ENCODE measurements at regions not wholly inside any gene's neighbourhood (a gene's known extent, or its start where the extent isn't known, plus 50 kb on each side); places are given as distances from the start of the nearest gene placed in this dataset.

GRCh38 chr20:56934888-56935287, 305.8 kb downstream of the TFAP2C start:
- Mint-ChIP-seq H3K36me3 (ENCODE audit: low read depth) (no peaks in the 10 kb centered on the region), H3K4me3 (no peak overlapping the region), H3K9me3 (no peaks in the 10 kb centered on the region), H3K27me3 (peaks cover 3% of the 10 kb centered on the region), H3K4me1 (ENCODE audit: low read depth) (no peaks in the 10 kb centered on the region), H3K27ac (no peak overlapping the region)
- ATAC-seq (no peak), DNase-seq (no peak)
- POLR2A ChIA-PET, result no interaction called here
- CTCF ChIA-PET, result no interaction called here
- no peak for TF ChIP-seq CTCF (IDR thresholded peaks at IDR 0.05)
- intact Hi-C loops (cut with micrococcal nuclease), result no loop called here

GRCh38 chr20:56940466-56940865, 311.4 kb downstream of the TFAP2C start:
- Mint-ChIP-seq H3K9me3 (no peaks in the 10 kb centered on the region), H3K27me3 (peaks cover 3% of the 10 kb centered on the region), H3K4me1 (ENCODE audit: low read depth) (no peaks in the 10 kb centered on the region), H3K27ac (no peak overlapping the region), H3K4me3 (no peak overlapping the region), H3K36me3 (ENCODE audit: low read depth) (no peaks in the 10 kb centered on the region)
- DNase-seq (no peak), ATAC-seq (no peak)
- CTCF ChIA-PET, result no interaction called here
- no peak for TF ChIP-seq CTCF (IDR thresholded peaks at IDR 0.05)
- POLR2A ChIA-PET, result no interaction called here
- intact Hi-C loops (cut with micrococcal nuclease), result no loop called here

GRCh38 chr20:56941101-56941686, 312.1 kb downstream of the TFAP2C start:
- Mint-ChIP-seq H3K4me1 (ENCODE audit: low read depth) (no peaks in the 10 kb centered on the region), H3K9me3 (no peaks in the 10 kb centered on the region), H3K27ac (no peak overlapping the region), H3K36me3 (ENCODE audit: low read depth) (no peaks in the 10 kb centered on the region), H3K4me3 (no peak overlapping the region), H3K27me3 (peaks cover 3% of the 10 kb centered on the region)
- ATAC-seq (no peak), DNase-seq (no peak)
- intact Hi-C loops (cut with micrococcal nuclease), result no loop called here
- CTCF ChIA-PET, result no interaction called here
- POLR2A ChIA-PET, result no interaction called here
- TF ChIP-seq CTCF (IDR thresholded peaks at IDR 0.05), result no peak

- ChIA-PET POLR2A (no interaction called here), CTCF (no interaction called here)
- Mint-ChIP-seq H3K4me3 (no peak overlapping the region), H3K4me1 (ENCODE audit: low read depth) (no peaks in the 10 kb centered on the region), H3K27me3 (peaks cover 1% of the 10 kb centered on the region), H3K9me3 (no peaks in the 10 kb centered on the region), H3K36me3 (ENCODE audit: low read depth) (no peaks in the 10 kb centered on the region), H3K27ac (no peak overlapping the region)
- no peak for DNase-seq
- intact Hi-C loops (cut with micrococcal nuclease), result no loop called here
- TF ChIP-seq CTCF (IDR thresholded peaks at IDR 0.05), result no peak
- ATAC-seq, result no peak
Observed at GRCh38 chr20:56943946-56944945, 315.1 kb downstream of the TFAP2C start.

GRCh38 chr20:56945057-56945456, 316.0 kb downstream of the TFAP2C start:
- ChIA-PET POLR2A (no interaction called here), CTCF (no interaction called here)
- Mint-ChIP-seq H3K4me3 (no peak overlapping the region), H3K9me3 (no peaks in the 10 kb centered on the region), H3K36me3 (ENCODE audit: low read depth) (no peaks in the 10 kb centered on the region), H3K27ac (no peak overlapping the region), H3K27me3 (peaks cover 3% of the 10 kb centered on the region), H3K4me1 (ENCODE audit: low read depth) (no peaks in the 10 kb centered on the region)
- TF ChIP-seq CTCF (IDR thresholded peaks at IDR 0.05), result no peak
- ATAC-seq (no peak), DNase-seq (no peak)
- intact Hi-C loops (cut with micrococcal nuclease), result no loop called here
